ENCODE measurements at regions not wholly inside any gene's neighbourhood (a gene's known extent, or its start where the extent isn't known, plus 50 kb on each side); places are given as distances from the start of the nearest gene placed in this dataset.

DNA sequence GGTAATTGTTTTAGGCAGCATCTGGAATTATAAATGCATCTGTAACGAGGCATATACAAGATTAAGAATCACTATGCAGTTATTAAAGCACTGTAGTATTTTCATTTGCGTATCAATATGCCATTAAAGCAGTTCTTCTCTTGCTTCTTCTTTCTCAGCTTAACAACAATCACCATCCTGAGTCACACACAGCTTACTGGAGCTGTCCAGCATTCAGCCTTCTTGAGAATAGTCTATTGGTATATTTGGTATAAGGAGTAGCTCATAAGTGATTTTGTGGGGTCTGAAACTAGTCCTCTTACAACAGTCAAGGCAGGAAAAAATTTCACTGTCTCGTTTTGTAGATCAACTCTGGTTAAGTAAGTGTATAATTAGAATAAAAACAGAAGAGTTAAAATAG lies 523.0 kb upstream of the FOXG1 start:
- TF ChIP-seq ZNF274 (IDR thresholded peaks at IDR 0.05; ENCODE audit: low read depth, low read length) (no peak), YY1 (IDR thresholded peaks at IDR 0.05; ENCODE audit: insufficient read depth, insufficient read length) (no peak)
